ENCODE measurements at regions not wholly inside any gene's neighbourhood (a gene's known extent, or its start where the extent isn't known, plus 50 kb on each side); places are given as distances from the start of the nearest gene placed in this dataset.

DNA sequence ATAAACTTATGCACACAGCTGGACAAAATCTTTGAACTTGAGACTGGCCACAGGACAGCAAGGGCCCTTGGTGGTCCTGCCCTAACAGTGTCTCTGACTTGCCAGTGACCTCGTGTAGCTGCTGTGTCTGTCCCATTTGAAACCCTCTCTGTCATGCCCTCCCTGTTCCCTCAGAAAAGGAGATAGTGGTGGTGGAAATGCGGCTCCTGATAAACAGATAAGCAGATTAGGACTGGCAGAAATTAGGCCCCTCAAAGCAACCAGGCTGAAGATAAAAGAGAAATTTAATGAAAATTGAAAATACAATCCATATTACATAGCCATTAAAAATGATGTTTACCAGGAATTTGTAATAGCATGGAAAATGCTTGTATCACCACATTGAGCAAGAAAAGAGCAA lies 136.6 kb upstream of the ATP6AP2 start:
- CTCF ChIA-PET: no interaction called here
- Histone ChIP-seq H4K20me1 (ENCODE audit: control insufficient read depth, insufficient read depth, low read length, poor library complexity, severe bottlenecking) (no peaks in the 10 kb centered on the region), H3K9ac (ENCODE audit: low read length) (no peak overlapping the region), H3K36me3 (replicated peaks in 1 of 2; ENCODE audit: control extremely low read depth in 1 of 2, control insufficient read depth in 1 of 2, extremely low read depth in 1 of 2, insufficient read depth in 2 of 2, low read length in 1 of 2) (no peaks in the 10 kb centered on the region), H3K79me2 (ENCODE audit: control insufficient read depth, insufficient read depth, low read length) (no peaks in the 10 kb centered on the region), H3K27me3 (replicated peaks in 1 of 4; ENCODE audit: control extremely low read depth in 1 of 4, control insufficient read depth in 3 of 4, insufficient read depth in 4 of 4, low read length in 3 of 4) (no peaks in the 10 kb centered on the region), H3K4me3 (ENCODE audit: control extremely low read depth in 1 of 5, extremely low read depth in 1 of 5, insufficient read depth in 1 of 5, low read depth in 2 of 5, low read length in 4 of 5) (no peak overlapping the region), H2AFZ (ENCODE audit: insufficient read depth, low read depth, low read length, poor library complexity, severe bottlenecking) (no peak overlapping the region), H3K9me3 (ENCODE audit: control extremely low read depth in 1 of 3, control insufficient read depth in 2 of 3, insufficient read depth in 1 of 3, low read length in 2 of 3) (no peaks in the 10 kb centered on the region), H3K27ac (ENCODE audit: low read length in 2 of 2) (no peak overlapping the region), H3K4me2 (replicated peaks; ENCODE audit: low read depth, low read length, poor library complexity, severe bottlenecking) (no peak overlapping the region), H3K4me1 (ENCODE audit: control insufficient read depth in 2 of 2, insufficient read depth in 2 of 2, low read length in 2 of 2) (no peaks in the 10 kb centered on the region)
- DNase-seq (no peak), ATAC-seq (ENCODE audit: low read depth) (no peak)
- Mint-ChIP-seq H3K27ac (no peak overlapping the region), H3K9me3 (ENCODE audit: insufficient read depth) (no peaks in the 10 kb centered on the region), H3K27me3 (no peaks in the 10 kb centered on the region), H3K4me3 (no peak overlapping the region), H3K4me1 (no peaks in the 10 kb centered on the region)
- TF ChIP-seq CTCF (IDR thresholded peaks at IDR 0.05) (no peak), EZH2 (IDR thresholded peaks at IDR 0.05; ENCODE audit: borderline replicate concordance, insufficient read depth, low read depth, low read length, poor library complexity, severe bottlenecking) (no peak)
- WGBS (ENCODE audit: insufficient coverage): no CpG with 5 or more reads among the region's 2 CpGs
- POLR2A ChIA-PET: interaction anchor here (0.6 kb wide), 1 partner anchor 114 kb away, joined by 3 read pairs; no protein-coding TSS in a partner anchor
- intact Hi-C loops (cut with micrococcal nuclease): no loop called here

DNA sequence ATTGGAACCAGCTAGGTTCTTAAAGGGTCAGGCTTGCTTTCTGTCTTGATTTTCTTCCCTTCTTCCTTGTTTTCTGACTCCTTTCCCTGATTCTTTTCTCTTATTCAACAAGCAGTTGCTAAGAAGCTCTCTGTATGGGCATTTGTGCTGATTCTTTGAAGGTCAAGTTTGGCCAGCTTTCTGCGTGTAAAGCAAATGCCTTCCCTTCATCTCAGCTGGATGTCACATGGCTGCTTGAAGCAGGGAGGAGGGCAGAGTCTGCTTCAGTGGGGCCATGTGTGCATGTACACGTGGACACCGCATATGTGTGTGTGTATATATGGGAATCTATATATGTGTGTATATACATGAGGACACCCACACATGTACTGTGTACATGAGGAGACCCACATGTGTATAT lies 139.9 kb upstream of the ATP6AP2 start:
- POLR2A ChIA-PET: no interaction called here
- Histone ChIP-seq H3K4me3 (ENCODE audit: control extremely low read depth in 1 of 5, extremely low read depth in 1 of 5, insufficient read depth in 1 of 5, low read depth in 2 of 5, low read length in 4 of 5) (no peak overlapping the region), H3K9ac (ENCODE audit: low read length) (no peak overlapping the region), H2AFZ (ENCODE audit: insufficient read depth, low read depth, low read length, poor library complexity, severe bottlenecking) (no peak overlapping the region), H3K4me2 (replicated peaks; ENCODE audit: low read depth, low read length, poor library complexity, severe bottlenecking) (no peak overlapping the region), H3K36me3 (replicated peaks in 1 of 2; ENCODE audit: control extremely low read depth in 1 of 2, control insufficient read depth in 1 of 2, extremely low read depth in 1 of 2, insufficient read depth in 2 of 2, low read length in 1 of 2) (no peaks in the 10 kb centered on the region), H3K79me2 (ENCODE audit: control insufficient read depth, insufficient read depth, low read length) (no peaks in the 10 kb centered on the region), H3K27ac (ENCODE audit: low read length in 2 of 2) (no peak overlapping the region), H3K27me3 (replicated peaks in 1 of 4; ENCODE audit: control extremely low read depth in 1 of 4, control insufficient read depth in 3 of 4, insufficient read depth in 4 of 4, low read length in 3 of 4) (no peaks in the 10 kb centered on the region), H4K20me1 (ENCODE audit: control insufficient read depth, insufficient read depth, low read length, poor library complexity, severe bottlenecking) (no peaks in the 10 kb centered on the region), H3K4me1 (ENCODE audit: control insufficient read depth in 2 of 2, insufficient read depth in 2 of 2, low read length in 2 of 2) (no peaks in the 10 kb centered on the region), H3K9me3 (ENCODE audit: control extremely low read depth in 1 of 3, control insufficient read depth in 2 of 3, insufficient read depth in 1 of 3, low read length in 2 of 3) (no peaks in the 10 kb centered on the region)
- intact Hi-C loops (cut with micrococcal nuclease): no loop called here
- no peak for ATAC-seq (ENCODE audit: low read depth)
- Mint-ChIP-seq H3K9me3 (ENCODE audit: insufficient read depth) (no peaks in the 10 kb centered on the region), H3K4me1 (no peaks in the 10 kb centered on the region), H3K4me3 (no peak overlapping the region), H3K27ac (no peak overlapping the region), H3K27me3 (no peaks in the 10 kb centered on the region)
- WGBS (ENCODE audit: insufficient coverage): no CpG with 5 or more reads among the region's 3 CpGs
- TF ChIP-seq EZH2 (IDR thresholded peaks at IDR 0.05; ENCODE audit: borderline replicate concordance, insufficient read depth, low read depth, low read length, poor library complexity, severe bottlenecking) (no peak), CTCF (IDR thresholded peaks at IDR 0.05) (no peak)
- CTCF ChIA-PET: no interaction called here
- no peak for DNase-seq
